ENCODE measurements at regions not wholly inside any gene's neighbourhood (a gene's known extent, or its start where the extent isn't known, plus 50 kb on each side); places are given as distances from the start of the nearest gene placed in this dataset.

DNA sequence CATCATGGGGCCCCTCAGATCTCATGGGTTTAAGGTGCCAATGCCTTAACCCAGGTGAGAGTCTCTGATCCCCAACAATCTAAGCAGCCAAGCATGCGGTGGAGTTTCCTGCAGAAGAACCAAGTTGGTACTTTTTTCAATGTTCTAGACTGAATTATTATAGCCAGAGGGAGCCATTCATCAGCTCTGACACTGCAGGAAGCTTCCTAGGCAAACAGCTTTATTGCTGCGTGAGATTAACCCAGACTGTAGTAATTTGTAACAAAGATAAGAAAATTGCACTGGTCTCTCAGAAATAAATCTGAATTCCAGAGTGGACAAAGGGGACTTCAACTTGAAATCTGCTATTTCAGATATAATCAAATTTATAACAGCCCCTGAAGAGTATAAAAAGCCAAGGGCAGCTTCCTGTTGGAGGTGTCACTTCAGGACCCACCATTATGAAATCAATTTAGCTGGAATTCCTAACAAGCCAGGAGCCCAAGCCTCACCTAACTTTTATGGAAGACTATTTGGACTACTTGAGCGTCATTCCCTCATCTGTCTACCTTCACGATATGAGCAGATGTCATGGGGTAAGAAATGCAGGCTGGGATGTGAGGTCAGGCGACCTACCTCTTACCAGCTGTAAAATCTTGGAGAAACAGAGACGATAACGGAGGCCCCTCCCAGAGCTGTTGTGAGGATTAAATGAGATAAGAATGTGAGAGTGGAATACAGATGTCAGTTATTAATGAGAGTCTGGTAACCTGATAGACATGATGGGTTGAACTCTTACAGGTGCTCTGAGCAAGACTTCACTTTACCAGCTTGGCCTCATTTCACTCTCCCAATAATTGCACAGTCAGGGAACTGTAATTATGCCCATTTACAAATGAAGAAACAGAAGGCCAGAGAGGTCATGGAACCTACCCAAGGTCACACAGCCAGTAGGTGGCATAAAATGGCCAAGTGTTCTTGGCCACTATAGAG is 135.1 kb downstream of the RRAGC start:
- TF ChIP-seq SIN3A (IDR thresholded peaks at IDR 0.05; ENCODE audit: borderline replicate concordance, insufficient read depth, low read length) (no peak), TAF1 (IDR thresholded peaks at IDR 0.05; ENCODE audit: borderline replicate concordance, insufficient read depth, low read length) (no peak), POLR2AphosphoS5 (IDR thresholded peaks at IDR 0.05; ENCODE audit: low read depth, low read length) (no peak), FOXP2 (optimal IDR thresholded peaks at IDR 0.05; ENCODE audit: borderline replicate concordance, extremely low read depth, extremely low read length, insufficient read depth) (no peak)
- TF ChIP-seq, protein P1, sequence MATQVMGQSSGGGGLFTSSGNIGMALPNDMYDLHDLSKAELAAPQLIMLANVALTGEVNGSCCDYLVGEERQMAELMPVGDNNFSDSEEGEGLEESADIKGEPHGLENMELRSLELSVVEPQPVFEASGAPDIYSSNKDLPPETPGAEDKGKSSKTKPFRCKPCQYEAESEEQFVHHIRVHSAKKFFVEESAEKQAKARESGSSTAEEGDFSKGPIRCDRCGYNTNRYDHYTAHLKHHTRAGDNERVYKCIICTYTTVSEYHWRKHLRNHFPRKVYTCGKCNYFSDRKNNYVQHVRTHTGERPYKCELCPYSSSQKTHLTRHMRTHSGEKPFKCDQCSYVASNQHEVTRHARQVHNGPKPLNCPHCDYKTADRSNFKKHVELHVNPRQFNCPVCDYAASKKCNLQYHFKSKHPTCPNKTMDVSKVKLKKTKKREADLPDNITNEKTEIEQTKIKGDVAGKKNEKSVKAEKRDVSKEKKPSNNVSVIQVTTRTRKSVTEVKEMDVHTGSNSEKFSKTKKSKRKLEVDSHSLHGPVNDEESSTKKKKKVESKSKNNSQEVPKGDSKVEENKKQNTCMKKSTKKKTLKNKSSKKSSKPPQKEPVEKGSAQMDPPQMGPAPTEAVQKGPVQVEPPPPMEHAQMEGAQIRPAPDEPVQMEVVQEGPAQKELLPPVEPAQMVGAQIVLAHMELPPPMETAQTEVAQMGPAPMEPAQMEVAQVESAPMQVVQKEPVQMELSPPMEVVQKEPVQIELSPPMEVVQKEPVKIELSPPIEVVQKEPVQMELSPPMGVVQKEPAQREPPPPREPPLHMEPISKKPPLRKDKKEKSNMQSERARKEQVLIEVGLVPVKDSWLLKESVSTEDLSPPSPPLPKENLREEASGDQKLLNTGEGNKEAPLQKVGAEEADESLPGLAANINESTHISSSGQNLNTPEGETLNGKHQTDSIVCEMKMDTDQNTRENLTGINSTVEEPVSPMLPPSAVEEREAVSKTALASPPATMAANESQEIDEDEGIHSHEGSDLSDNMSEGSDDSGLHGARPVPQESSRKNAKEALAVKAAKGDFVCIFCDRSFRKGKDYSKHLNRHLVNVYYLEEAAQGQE (IDR thresholded peaks at IDR 0.05; ENCODE audit: insufficient read depth in 1 of 2, low read depth in 2 of 2, low read length in 2 of 2), result no peak

DNA sequence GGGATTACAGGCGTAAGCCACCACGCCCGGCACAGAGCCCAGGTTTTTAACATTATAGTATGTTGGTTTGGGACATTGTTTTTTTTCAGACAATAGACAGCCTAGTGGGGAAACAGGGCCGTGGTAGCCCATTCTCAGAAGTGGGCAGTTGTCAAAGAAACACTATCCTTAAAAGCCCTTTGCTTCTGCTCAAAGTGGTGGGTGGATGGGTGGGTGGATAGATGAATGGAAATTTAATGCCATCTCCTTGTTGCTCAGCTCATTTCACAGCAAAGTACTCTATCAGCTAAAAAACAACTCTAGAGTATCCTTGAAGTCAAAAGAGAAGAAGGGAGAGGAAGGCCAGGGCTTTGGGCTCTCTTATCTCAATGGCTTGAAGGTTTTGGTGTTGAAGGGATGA is 137.8 kb downstream of the RRAGC start:
- TF ChIP-seq, protein P1 (IDR thresholded peaks at IDR 0.05; ENCODE audit: insufficient read depth in 1 of 2, low read depth in 2 of 2, low read length in 2 of 2), result no peak
- no peak for TF ChIP-seq SIN3A (IDR thresholded peaks at IDR 0.05; ENCODE audit: borderline replicate concordance, insufficient read depth, low read length)
- TF ChIP-seq TAF1 (IDR thresholded peaks at IDR 0.05; ENCODE audit: borderline replicate concordance, insufficient read depth, low read length), result no peak
- no peak for TF ChIP-seq FOXP2 (optimal IDR thresholded peaks at IDR 0.05; ENCODE audit: borderline replicate concordance, extremely low read depth, extremely low read length, insufficient read depth)
- TF ChIP-seq POLR2AphosphoS5 (IDR thresholded peaks at IDR 0.05; ENCODE audit: low read depth, low read length), result no peak

DNA sequence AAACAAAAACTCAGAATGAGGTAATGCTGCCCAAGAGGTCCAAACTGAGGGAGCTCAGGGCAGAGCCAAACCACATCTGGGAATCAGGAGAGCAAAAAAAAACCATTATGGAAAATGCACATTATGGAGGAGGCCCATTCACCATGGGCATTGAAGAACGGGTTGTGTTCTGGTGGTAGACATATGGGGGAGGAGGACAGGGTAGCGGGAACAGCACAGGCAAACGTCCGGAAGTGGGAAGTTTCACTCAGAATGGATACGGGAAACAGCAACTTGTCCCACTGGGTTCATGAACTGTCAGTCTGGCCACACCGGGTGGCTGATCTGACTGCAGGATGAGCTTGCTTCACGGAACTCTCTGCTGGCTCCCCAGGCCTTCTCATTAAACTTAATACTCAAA is 139.7 kb downstream of the RRAGC start:
- TF ChIP-seq FOXP2 (optimal IDR thresholded peaks at IDR 0.05; ENCODE audit: borderline replicate concordance, extremely low read depth, extremely low read length, insufficient read depth) (no peak), TAF1 (IDR thresholded peaks at IDR 0.05; ENCODE audit: borderline replicate concordance, insufficient read depth, low read length) (no peak), POLR2AphosphoS5 (IDR thresholded peaks at IDR 0.05; ENCODE audit: low read depth, low read length) (no peak), SIN3A (IDR thresholded peaks at IDR 0.05; ENCODE audit: borderline replicate concordance, insufficient read depth, low read length) (no peak)
- TF ChIP-seq, protein P1 (IDR thresholded peaks at IDR 0.05; ENCODE audit: insufficient read depth in 1 of 2, low read depth in 2 of 2, low read length in 2 of 2), result no peak

DNA sequence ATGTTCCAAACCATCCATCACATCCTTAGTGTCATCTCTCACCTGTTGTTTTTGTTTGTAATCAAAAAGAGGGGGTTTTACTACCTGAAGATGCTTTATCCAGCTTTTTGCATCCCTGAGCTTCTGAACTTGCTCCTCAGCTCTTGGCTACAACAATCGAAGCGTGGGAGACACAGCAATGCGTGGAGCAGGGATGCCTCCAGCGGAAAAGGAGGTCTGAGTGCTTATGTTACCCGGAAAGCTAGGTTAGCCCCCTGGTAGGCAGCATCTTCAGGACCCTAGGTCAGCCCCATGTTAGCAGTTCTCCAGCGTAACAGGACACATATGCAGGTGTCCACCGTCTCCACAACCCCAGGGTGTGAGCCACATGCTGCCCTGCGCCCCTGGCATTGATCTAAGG is 141.5 kb downstream of the RRAGC start:
- TF ChIP-seq, protein P1 (IDR thresholded peaks at IDR 0.05; ENCODE audit: insufficient read depth in 1 of 2, low read depth in 2 of 2, low read length in 2 of 2), result no peak
- TF ChIP-seq TAF1 (IDR thresholded peaks at IDR 0.05; ENCODE audit: borderline replicate concordance, insufficient read depth, low read length) (no peak), POLR2AphosphoS5 (IDR thresholded peaks at IDR 0.05; ENCODE audit: low read depth, low read length) (no peak), SIN3A (IDR thresholded peaks at IDR 0.05; ENCODE audit: borderline replicate concordance, insufficient read depth, low read length) (no peak), FOXP2 (optimal IDR thresholded peaks at IDR 0.05; ENCODE audit: borderline replicate concordance, extremely low read depth, extremely low read length, insufficient read depth) (no peak)

Measured in PFSK-1 (cell line).